ENCODE measurements at regions not wholly inside any gene's neighbourhood (a gene's known extent, or its start where the extent isn't known, plus 50 kb on each side); places are given as distances from the start of the nearest gene placed in this dataset.

DNA sequence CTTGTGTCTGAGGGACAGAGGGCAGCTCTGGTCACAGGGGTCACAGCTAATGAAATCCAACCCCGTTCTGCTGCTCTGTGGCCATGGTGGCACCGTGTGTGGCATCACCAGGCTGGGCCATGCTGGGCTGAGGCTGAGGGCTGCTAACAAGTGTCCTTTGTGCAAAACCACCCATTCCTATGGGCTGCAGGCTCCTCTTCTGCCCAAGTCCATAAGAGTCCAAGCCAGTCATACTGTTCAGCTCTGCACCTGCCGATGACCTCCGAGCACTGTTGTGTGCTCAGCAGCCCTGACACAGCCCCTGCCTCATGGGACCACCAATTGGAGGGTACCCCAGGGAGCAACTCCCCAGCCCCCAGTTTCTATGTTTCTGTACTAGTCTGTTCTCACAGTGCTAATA, 133.1 kb downstream of the WDR11 start:
- no peak for DNase-seq

DNA sequence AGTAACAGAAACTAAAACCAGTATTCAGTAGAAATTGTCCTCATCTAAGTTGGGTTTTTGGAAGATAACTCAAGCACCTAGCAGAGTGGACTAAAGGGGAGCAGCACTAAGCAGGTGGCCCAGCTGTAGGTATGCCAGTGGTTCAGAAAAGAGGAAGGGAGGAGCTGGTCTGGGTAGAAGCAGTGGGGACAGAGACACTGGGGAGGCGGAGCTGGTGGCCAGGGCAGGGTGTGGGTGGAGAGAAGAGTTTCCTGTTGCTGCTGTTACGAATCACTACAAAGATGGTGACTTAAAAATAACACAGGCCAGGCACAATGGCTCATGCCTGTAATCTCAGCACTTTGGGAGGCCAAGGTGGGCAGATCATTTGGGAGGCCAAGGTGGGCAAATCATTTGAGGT, 136.2 kb downstream of the WDR11 start:
- no peak for DNase-seq

DNA sequence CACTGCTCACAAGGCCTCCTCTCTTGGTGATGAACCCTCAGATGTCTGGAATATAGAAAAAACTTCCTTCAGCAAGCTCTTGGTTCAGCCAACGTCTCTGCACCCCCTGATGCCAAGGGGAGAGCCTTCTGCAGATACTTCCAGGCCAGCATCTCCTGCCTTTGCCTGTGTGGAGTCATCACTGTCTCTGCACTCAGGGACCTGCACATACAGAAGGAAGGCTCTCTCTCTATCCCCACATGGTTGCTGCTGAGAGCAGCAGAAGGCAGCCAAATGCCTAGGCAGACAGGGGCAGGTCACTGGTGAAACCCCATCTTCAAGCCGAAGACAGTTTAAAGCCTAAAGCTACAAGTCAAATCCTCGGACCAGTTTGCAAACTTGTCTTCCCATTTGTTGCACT, 137.6 kb downstream of the WDR11 start:
- DNase-seq: no peak

DNA sequence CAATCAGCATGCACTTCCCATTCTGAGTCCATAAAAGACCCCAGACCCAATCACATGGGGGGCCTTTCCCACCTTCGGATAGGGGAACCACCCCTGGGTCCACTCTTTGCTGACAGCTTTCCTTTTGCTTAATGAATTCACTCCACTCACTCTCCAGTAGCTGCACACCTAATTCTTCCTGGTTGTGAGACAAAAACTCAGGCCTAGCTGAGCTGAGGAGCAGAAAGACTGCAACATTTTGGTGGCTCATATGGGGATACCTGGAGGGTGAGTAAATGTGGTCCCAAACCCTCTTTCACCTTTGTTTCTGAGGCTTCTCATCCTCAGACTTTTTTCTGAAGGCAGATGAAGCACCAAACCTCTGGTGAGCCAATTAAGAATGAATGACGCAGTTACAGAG, 138.1 kb downstream of the WDR11 start:
- no peak for DNase-seq

DNA sequence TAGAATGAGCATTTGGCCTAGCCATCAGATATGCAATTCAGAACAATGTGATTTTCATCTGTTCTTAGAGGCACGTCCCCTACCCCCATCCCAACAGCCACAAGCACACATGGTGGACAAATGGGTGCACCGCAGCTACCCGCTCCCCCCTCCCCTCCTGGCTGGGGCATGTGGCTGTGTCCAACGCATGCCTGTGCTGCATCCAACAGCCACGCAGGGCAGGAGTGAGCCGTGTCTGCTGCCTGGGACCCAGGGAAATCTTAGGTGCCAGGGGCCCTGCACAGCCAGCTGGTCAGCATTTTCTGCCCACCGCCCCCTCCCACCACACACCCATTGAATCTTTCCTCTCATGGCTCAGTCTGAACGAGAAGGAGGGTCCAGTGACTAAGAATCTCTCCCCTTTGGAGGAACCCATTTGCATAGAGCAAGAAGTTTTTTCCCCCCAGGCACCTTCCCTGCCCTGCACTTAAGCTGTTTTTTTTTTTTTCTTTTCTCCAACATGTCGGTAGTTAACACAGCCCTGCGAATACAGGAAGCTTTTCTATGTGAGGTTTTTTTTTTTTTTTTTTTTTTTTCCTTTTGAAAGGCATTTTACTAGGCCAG, 138.9 kb downstream of the WDR11 start:
- DNase-seq: no peak

DNA sequence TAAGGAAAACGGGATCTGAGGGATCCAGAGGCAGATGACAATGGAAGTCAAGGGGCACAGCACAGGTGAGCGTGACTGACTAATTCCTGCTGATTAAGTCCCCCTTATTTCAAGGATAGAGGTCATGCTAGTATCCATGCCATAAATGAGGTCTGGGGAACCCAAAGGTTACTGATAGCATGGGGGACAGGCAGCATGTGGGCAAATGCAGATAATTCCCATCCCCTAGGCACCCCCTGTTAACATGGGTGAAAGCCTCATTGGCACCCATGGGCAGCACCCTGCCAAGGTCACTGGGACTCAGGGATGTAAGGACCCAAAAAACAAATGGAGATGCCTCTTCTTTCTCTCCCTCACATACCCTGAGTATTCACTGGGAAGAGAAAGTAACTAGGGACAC, 139.7 kb downstream of the WDR11 start:
- DNase-seq: no peak

DNA sequence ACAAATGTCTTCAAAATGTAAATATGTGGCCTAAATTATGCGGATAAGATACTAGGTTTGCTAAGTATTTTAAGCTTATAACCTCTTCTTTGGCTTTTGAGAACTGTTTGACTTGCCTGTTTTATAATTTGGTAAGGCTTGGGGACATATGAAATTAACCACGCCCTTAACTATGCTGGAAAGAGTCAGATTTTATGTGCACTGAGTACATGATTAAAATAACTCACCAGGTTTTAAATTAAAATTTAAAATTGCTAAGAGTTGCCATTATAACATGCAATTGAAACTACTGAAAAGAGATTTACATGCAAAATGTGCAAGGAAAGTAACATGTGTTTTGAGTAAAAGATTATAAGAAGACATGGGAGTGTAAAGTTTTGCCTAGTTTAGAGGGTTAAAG, 141.9 kb downstream of the WDR11 start:
- DNase-seq: no peak

DNA sequence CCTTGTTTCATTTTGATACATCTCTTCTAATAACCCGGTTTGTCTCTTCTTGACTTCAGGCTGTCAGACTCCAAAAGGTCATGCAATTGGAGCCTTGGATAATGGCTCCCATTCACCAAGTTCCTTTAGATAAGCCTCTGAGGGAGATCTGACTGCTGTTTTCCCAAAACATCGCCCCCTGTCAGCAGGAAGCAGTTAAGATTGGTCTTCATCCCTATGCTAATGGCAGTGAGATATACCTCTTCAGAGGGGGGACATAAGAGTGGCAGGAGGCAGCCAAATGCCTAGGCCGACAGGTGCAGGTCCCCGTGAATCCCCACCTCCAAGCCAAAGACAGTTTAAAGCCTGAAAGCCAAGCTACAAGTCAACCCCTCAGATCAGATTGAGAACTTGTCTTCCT, 144.6 kb downstream of the WDR11 start:
- DNase-seq: no peak

DNA sequence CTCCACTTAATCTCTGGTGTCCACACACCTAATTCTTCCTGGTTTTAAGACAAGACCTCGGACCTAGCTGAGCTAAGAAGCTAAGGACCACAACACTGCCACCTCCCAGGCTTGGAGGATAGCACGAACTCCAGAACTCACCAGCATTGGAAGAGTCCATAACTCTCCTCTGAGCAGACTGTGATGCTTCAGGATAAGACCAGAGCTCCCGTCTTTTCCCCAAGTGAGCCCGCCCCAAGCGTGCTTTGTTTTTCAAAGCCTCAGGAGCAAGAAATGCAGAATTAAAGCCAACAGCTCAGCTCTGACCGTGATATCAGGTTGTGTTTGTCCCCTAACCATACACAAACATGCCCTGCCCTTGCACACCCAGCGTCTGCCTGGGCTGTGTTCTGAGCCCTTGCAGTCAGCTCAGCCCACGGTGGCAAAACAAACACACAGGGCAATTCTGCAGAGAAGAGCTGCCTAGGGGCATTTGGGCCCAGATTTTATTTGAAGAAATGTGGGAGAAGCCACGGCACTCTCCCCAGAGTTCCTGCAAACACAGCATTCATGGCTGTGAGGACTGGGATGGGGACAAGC, 145.4 kb downstream of the WDR11 start:
- no peak for DNase-seq

DNA sequence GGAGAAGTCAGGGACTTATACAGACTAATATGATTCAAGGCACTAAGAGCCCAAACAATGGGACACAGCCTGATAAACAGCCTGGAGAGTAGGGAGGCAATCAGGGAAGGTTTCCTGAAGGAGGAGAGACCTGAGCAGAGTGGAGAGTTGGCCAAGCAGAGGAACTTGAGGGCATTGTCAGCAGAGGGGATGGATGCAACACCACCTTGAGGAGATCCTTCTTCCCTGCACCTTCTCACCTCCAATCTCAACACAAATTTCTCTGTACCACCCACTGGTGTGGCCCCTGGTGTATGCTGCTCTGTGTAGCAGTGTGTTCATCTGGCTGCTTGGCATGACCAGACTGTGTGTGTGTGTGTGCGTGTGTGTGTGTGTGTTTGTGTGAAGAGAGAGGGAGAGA, 146.2 kb downstream of the WDR11 start:
- no peak for DNase-seq

DNA sequence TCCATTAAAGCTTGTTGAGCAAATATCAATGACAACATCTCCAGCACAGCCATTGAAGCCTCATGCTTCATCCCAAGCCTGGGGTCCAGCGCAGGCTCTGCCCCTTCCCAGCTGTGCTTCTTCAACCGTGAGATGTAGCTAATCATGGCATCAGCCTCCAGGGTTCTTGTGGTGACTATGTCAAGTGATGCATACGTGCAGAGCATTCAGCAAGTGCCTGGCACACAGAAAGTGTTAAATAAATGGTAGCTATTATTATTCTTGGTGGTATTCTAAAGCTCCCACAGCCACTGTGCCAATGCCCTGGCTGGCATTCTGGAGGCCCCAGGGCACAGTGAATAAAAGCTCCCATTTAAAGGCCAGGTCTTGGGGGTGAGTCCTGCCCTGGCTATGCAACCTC, 146.6 kb downstream of the WDR11 start:
- DNase-seq: no peak

DNA sequence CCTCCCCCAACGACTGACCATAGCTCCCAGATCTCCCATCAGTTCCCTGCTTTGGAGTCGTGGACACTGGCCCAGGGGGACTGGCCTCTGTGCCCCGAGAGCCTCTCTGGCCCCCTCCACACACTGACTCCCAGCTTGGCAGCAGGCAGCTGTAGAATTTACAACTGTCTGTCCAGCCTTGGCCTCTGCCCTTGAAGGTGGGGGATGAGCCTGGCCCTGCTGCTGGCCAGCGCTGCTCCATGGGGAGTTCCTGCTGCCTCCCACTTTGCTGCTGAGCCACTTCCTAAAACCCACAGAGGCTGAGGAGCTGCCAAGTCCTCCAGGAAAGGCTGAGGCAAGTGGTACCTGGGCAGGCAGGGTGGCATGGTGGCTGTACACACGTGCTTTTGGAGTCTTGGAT, 147.1 kb downstream of the WDR11 start:
- no peak for DNase-seq

DNA sequence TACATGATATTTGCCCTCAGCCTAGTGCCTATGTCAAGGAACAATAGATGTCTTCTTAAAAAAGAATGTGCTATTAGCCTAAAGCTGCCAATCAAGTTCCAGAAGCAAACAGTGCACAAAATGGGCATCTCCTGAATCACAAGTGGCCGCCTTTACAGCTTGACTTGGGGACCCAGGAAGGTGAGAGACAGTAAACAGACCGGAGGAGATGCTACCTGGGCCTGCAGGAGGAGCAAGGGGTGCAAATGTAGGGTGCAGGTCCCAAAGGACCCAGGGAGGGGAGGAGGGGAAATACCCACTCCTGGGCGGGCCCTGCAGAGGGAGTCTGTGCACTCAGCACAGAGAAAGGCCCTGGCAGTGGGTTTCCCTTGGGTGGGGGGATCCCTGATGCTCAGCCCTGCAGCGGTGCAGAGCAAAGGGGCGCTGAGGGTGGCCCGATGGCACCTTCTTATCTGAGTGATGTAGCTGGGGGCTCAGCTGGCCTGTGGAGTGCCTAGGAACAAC, 147.7 kb downstream of the WDR11 start:
- DNase-seq: no peak

DNA sequence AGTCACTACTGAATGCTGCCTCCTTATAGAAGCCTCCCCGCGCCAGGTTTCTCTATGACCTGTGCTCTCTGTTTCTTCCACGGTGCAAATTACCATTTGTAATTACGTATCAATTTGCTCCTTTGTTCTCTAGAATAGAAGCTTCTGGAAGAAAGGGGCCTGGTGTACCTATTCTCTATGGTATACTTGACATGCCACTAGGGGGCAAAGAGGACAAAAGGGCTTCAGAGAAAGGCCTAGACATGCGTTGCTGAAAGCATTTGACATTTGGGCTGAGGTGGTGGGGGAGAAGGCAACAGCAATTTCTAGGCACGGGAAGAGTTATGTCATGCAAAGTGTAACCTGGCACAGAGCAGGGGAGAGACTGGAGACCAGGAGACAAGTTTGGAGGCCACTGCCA, 148.7 kb downstream of the WDR11 start:
- no peak for DNase-seq

DNA sequence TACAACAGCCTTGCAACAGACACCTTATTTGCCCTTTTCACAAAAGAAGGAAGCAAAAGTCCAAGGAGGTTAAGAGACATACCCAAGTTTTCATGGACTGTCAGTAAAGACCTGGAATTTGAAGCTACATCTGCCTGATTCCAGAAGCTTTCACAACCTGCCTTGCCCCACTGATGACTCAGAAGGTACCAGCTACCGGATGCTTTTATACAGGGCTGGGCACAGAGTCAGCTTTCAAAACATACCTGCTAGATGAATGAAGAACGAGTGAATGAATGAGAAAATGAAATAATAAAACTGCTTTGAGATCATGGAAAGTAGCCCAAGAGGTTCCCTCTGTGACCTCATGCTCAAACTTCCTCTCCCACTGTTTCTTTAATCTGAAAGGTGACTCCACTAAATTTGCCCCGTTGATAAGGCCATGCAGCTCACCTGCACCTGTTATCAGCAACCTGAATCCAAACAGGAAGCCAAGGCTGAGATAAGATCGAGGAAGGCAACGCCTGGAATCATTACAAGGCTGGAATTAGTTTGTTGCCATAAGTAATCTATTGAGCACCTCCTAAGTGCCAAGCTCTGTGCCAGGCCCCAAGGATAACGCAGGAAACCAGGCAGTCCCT, 151.5 kb downstream of the WDR11 start:
- no peak for DNase-seq

DNA sequence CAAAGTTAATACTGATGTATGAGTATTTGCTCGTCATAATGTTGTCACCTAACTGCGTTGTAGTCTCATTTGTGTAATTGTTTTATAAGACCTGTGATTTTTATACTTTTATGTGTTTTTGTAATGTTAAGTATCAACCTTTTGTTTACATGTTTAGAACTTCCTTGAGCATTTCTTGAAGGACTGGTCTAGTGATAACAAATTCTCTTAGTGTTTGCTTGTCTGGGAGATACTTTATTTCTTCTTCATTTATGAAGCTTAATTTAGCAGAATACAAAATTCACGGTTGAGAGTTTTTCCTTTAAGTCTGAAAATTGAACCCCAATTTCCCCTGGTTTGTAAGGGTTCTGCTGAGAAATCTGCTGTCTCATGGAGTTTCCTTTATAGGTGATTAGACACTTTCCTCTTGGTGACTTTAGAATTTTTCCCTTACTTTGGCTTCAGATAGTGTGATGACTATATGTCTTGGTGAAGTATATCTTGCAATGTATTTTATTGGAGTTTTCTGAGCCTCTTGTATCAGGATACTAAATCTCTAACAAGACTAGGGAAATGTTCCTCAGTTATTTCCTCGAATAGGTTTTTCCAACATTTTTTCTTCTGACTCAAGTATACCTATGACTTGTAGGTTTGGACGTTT, 154.9 kb downstream of the WDR11 start:
- no peak for DNase-seq

DNA sequence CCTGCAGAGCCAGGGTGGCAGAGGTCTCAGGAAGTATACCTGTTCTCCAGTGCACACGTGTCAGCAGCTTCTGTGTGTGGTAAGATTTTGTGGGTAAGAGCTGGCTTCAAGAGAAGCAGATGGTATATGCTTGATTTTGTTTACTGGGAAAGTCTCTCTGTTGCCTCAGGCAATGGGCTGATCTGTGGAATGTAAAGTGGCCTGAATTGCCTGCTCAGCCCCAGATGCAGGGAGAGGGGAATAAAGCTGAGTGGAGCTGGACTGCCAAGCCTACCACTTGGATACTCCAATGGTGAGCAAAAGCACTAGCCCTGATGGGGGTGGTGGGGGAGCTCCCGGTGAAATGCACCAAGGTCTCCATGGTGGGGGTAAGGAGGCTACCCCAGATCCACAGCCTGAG, 156.1 kb downstream of the WDR11 start:
- no peak for DNase-seq

DNA sequence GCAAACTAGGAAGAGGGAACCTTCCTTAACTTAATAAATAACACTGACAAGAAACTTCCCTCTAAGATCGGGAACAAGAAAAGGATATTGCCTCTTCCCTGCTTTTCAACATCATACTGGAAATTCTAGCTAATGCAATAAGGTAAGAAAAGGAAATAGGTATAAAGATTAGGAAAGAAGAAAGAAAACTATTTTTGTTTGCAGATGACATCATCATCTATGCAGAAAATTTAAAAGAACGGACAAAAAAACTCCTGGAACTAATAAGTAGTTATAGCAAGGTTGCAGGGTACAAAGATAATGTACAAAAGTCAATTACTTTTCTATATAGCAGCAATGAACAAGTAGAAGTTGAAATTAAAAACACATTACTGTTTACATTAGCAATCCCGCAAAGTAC, 164.8 kb downstream of the WDR11 start:
- DNase-seq: no peak

DNA sequence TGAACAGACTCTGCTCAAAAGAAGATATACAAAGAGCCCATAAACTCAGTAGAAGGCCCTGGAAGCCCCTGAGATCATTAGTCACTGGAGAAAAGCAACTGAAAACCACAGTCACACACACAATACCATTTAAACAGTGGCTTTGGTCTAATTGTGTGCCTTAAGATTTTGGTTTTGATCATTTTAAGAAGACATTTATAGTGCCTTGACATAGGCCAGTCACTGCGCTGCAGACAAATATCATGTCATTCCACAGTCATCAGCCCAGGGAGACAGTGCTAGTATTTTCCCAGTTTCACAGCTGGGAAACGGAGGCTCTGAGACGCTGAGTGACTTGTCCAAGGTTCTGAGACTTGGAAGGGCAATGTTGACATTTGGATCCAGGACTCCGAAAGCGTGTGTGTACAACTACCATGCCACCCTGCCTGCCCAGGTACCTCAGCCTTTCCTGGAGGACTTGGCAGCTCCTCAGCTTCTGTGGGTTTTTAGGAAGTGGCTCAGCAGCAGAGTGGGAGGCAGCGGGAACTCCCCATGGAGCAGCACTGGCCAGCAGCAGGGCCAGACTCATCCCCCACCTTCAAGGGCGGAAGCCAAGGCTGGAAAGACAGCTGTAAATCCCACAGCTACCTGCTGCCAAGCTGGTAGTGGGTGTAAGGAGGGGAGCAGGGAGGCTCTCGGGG, 173.9 kb downstream of the WDR11 start:
- DNase-seq: no peak

DNA sequence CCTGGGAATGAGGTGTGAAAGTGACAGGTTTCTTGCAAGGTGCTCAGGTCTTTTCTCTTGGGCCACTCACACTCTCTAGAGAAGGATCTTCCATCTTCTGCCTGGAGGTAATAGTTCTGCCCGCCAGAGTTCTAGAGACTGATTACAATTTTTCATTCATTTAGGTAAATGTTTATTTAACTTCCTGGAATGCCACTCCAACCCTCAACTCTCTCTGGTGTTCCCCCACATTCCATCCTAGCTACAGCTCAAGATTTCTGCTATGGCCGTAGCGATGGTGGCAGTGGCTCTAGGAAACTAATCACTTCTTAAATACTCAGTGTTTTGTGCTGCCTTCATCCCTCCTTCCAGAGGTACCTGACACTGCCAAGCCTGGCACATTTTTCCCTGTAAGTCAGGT, 174.6 kb downstream of the WDR11 start:
- no peak for DNase-seq

DNA sequence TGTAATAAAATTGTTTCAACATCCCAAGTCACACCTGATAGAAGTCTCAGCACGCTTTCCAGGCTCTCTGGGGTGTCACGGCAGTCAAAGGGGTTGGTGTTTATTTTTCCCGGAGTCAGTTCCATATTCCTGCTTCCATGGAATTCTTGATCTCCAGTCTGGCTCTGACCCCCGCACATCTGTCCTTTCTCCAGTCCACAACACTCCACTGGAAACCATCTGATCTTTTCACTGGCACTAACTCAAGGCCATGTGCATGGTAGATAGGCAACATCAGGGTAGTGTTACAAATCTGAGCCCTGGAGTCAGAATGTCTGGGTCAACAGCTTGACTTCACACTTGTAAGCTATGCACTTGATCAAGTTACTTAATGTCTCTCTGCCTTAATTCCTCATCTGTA, 176.2 kb downstream of the WDR11 start:
- DNase-seq: no peak

DNA sequence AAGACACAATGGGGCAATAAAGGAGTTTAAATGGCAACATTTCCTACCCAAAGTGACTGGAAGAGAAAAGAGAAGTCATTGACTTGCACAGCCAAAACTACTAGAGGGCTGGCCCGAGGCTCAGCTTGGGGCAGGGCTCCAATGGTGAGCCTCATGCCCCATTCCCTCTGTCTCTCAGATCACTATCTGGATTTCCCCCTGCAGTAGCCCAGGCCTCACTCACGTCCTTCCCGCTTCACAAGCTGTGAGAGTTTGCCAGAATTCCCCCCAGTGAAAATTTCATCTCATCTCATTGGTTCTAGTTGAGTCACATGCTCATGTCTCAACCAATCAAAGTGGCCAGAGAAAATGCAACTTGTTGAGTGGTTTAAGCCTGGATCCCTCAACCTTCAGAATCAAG, 181.3 kb downstream of the WDR11 start:
- DNase-seq: no peak

DNA sequence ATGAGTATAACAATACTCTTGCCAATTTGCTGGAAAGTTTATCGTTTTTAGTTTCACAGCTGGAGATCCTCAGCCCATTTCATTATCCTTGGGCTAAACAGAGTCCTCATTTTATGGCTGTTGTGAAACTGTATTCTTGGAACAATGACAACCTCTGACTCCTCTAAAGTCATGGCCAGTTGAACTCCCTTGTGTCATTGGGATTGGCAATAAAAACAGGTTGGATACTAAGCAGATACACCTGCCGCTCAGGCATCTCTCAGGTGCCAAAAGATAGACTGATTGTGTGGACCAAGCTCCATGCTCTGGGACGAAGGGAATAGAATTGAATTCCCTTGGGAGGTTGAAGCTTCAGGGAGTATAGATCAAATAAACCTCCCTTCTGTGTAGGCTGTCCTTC, 182.2 kb downstream of the WDR11 start:
- DNase-seq: no peak

DNA sequence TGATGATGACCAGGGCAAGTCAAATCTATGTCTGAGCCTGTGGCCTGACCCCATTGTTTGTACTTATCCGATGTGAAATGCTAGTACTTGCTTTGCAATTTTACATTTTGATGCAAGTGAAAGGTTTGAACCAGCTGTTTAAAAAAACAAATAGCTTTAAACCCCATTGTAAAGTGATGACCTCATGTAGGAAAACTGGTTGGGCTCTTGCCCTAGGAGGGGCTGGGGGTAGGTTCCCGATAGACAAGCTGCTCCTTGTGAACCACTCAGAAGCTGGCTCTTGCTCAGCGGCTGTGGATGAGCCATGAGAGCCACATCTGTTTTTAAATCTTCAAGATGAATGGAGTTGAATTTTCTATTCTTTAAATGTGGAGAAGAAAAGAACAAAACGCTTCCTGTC, 185.3 kb downstream of the WDR11 start:
- DNase-seq: no peak
